RWPE1 (cell line): ENCODE measurements at regions not wholly inside any gene's neighbourhood (a gene's known extent, or its start where the extent isn't known, plus 50 kb on each side); places are given as distances from the start of the nearest gene placed in this dataset.

ENCODE experiments used
- CTCF ChIA-PET: fragments of 350-600 bp; sonication (Branson Sonifier 250); formaldehyde crosslinking; extraction: SDS; loops from one replicate; lab custom pipeline; 2021; lab: Yijun Ruan, JAX
- POLR2A ChIA-PET: fragments of 400-600 bp; formaldehyde crosslinking; extraction: SDS; loops from one replicate; lab custom pipeline; 2020; ENCODE audit warnings: antibody characterized with exemption; ENCODE audit not compliant: low non-redundant PET; lab: Yijun Ruan, JAX
- DNase-seq: peaks from one replicate; pipeline ENCODE4 v3.0.0; 2012; ENCODE audit warnings: low spot score
- H3K27ac ChIP-seq: fragments of 450-650 bp; 2 replicates; pipeline ENCODE4 v1.5.1; 2017
- TF ChIP-seq, protein P1 (sequence below): fragments of 450-650 bp; conservative IDR thresholded peaks from 2 replicates; pipeline ENCODE4 v1.5.1; 2017; ENCODE audit warnings: low read depth, mild to moderate bottlenecking

DNA sequence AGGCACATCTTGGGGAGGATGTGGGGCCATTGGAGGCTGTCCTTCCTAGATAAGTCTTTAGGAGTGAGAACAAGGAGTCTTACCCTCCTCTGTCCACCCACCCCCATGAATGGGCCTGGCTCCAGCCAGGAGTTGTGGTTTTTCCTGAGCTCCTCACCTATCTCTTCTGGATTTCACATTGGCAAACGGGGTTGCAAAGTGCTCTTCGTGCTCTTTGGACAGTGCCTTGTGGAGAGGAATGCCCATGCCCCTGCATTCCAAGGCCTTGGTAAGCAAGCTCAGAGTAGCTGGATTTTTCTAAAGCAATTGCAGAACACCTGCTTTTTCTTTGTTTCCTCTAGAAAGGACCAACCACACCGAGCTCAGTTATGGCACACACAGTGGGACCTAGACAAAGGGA lies 152.1 kb upstream of the CAMK1G start:
- peak overlapping the region; percentile 100 for H3K27ac ChIP-seq
- ChIA-PET CTCF (interaction anchor here (0.9 to 1.2 kb wide), 2 partner anchors 10 to 58 kb away, joined by 3 to 5 read pairs; no protein-coding TSS in a partner anchor), POLR2A (interaction anchor here (0.7 to 5.6 kb wide), 6 partner anchors 16 to 67 kb away, joined by 3 to 67 read pairs (median 4); no protein-coding TSS in a partner anchor)
- TF ChIP-seq, protein P1, sequence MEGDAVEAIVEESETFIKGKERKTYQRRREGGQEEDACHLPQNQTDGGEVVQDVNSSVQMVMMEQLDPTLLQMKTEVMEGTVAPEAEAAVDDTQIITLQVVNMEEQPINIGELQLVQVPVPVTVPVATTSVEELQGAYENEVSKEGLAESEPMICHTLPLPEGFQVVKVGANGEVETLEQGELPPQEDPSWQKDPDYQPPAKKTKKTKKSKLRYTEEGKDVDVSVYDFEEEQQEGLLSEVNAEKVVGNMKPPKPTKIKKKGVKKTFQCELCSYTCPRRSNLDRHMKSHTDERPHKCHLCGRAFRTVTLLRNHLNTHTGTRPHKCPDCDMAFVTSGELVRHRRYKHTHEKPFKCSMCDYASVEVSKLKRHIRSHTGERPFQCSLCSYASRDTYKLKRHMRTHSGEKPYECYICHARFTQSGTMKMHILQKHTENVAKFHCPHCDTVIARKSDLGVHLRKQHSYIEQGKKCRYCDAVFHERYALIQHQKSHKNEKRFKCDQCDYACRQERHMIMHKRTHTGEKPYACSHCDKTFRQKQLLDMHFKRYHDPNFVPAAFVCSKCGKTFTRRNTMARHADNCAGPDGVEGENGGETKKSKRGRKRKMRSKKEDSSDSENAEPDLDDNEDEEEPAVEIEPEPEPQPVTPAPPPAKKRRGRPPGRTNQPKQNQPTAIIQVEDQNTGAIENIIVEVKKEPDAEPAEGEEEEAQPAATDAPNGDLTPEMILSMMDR: no peak
- no peak for DNase-seq

DNA sequence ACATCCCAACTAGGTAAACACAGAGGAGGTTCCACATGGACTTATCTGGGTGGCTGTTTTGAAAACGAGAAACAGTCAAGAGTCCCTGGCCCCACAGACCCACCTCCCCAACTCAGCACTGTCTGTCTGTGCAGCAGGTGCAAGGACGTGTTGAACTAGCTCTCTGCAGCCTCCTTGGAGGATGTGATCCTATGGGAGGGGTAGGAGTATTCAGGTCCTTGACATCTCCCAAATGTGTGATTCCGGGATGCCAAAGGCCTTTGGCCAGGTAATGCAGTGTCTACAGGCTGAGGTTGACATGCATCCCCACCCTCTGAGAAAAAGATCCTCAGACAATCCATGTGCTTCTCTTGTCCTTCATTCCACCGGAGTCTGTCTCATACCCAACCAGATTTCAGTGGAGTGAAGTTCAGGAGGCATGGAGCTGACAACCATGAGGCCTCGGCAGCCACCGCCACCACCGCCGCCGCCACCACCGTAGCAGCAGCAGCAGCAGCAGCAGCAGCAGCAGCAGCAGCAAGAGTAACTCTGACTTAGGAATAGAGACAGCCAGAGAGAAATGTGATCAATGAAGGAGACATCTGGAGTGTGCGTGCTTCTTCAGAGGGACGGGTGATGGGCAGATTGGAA lies 151.6 kb upstream of the CAMK1G start:
- peak; percentile 13 for DNase-seq
- CTCF ChIA-PET: interaction anchor here (0.9 to 1.2 kb wide), 2 partner anchors 10 to 58 kb away, joined by 3 to 5 read pairs; no protein-coding TSS in a partner anchor
- POLR2A ChIA-PET: interaction anchor here (0.7 to 5.6 kb wide), 5 partner anchors 16 to 67 kb away, joined by 3 to 67 read pairs (median 4); no protein-coding TSS in a partner anchor
- H3K27ac ChIP-seq: peak overlapping the region; percentile 100
- TF ChIP-seq, protein P1: no peak

DNA sequence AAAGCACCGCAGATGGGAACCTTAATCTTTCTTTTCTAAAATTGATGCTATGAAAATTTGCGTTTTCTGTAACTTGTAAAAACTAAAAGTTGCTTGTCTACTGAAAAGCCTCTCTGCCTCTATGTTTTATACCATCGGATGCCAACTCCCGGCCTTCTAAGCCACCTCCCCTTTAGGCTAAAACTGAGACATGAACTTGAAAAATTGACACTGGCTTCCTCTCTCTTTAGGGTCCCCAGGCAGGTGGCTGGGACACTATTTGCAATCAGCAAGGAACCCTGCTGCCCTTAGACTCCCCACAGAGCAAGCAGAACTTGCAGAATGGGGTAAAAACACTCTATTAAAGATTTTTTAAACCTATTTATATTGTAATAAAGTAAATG lies 151.1 kb upstream of the CAMK1G start:
- ChIA-PET CTCF (interaction anchor here (1.2 kb wide), 1 partner anchor 11 kb away, joined by 5 read pairs; no protein-coding TSS in a partner anchor), POLR2A (interaction anchor here (0.7 to 1.9 kb wide), 6 partner anchors 17 to 173 kb away, joined by 4 to 9 read pairs (median 6); no protein-coding TSS in a partner anchor)
- H3K27ac ChIP-seq: peak overlapping the region; percentile 100
- no peak for DNase-seq
- TF ChIP-seq, protein P1: no peak

DNA sequence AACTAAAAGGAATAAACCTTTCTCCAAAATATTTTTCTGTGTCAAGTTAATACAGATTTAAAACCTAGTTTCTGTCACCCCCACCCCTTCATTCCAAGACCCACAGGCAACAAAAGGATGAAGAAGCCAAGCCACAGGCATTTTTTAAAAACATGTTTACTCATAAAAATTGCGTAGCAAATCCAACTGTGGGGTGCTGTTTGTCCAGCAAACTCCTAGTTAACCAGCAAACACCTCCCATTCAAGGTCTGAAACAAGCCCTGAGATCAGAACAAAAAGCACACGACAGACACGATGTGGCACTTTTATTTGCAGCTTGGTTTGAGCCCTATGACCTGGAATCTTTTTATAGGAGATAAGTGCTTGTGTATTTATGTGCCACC lies 149.9 kb upstream of the CAMK1G start:
- H3K27ac ChIP-seq: peak overlapping the region; percentile 100

DNA sequence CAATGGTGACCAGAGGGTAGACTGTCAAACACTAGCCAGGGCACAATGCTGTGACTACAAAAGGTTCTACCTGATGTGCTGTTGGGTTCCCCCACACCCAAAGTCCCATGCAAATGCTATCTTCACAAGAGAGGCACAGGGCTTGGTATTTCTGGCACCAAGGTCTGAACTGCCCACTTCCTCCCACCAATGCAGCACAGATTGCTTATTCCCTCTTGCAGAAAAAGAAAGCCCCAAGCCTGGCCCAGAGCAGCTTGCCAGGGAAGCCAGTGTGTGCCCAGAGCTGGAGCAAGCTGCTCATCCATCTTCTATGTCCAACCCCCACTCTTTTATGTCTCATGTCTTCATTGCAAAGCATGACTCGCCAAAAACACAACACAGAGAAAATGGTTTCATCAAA lies 149.4 kb upstream of the CAMK1G start:
- TF ChIP-seq, protein P1: no peak
- peak; percentile 74 for DNase-seq
- ChIA-PET CTCF (interaction anchor here (0.6 to 3.0 kb wide), 4 partner anchors 52 to 227 kb away, joined by 3 to 15 read pairs (median 6); no protein-coding TSS in a partner anchor), POLR2A (interaction anchor here (0.6 to 1.9 kb wide), 4 partner anchors 18 to 65 kb away, joined by 3 to 9 read pairs (median 4); no protein-coding TSS in a partner anchor)
- peak overlapping the region; percentile 100 for H3K27ac ChIP-seq

More for the DNA sequence above, 149.9 kb upstream of the CAMK1G start:
- POLR2A ChIA-PET: interaction anchor here (0.6 to 1.9 kb wide), 6 partner anchors 18 to 64 kb away, joined by 3 to 9 read pairs (median 6); no protein-coding TSS in a partner anchor
- TF ChIP-seq, protein P1: no peak
- CTCF ChIA-PET: interaction anchor here (0.6 to 1.0 kb wide), 3 partner anchors 52 to 132 kb away, joined by 3 to 7 read pairs (median 4); no protein-coding TSS in a partner anchor
- peak; percentile 84 for DNase-seq

DNA sequence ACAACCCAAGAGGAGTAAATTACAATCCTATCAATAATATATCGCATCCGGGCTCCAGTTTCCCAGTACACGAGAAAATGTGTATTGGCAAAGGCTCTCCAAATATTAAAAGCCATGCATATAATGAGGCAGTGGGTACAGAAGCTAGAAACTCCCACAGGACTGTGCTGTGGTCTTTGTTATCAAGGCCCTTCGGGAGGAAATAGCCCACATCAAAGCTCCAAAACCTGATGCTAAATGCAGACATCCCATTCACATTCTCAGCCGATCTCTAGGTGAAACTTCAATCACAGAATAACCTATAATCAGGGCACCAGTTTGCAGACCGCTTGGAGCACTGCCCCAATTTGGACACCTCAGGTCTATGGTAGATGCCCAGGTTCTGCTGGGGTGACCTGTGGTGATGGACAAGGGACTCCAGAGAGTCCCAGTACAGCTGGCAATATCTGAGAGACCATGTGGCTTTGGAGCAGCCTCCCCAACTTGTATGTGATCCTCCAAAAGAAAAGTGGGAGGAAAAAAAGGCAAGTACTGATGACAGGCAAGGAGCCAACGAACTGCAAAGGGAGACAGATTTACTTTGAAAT lies 148.8 kb upstream of the CAMK1G start:
- ChIA-PET POLR2A (interaction anchor here (1.0 kb wide), 1 partner anchor 19 kb away, joined by 3 read pairs; no protein-coding TSS in a partner anchor), CTCF (interaction anchor here (0.6 to 3.0 kb wide), 12 partner anchors 27 to 235 kb away, joined by 3 to 15 read pairs (median 3); no protein-coding TSS in a partner anchor)
- H3K27ac ChIP-seq: peak overlapping the region; percentile 100

More for the DNA sequence above, 148.8 kb upstream of the CAMK1G start:
- TF ChIP-seq, protein P1: no peak
- DNase-seq: no peak
